ENCODE measurements at regions not wholly inside any gene's neighbourhood (a gene's known extent, or its start where the extent isn't known, plus 50 kb on each side); places are given as distances from the start of the nearest gene placed in this dataset.

DNA sequence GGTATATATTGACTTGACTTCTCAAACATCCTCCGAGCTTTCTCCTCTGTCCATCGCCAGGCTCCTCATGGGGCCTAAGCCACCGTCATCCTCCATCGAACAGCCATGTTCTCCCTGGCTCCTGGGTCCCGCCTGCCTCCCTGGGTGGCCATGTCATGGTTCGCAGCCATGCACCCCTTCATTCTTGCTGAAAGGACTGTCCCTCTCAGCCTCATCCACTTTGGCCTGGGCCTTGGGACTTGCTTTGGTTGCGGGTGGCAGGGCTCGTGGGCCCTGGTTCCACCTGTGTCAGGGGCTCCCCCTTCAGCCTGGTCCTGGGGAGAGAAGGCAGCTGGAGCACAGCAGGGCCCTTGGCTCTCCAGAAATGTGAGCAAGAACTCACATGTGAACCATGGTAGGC lies 183.8 kb downstream of the KATNAL1 start (continued):
- TF ChIP-seq, protein P1, sequence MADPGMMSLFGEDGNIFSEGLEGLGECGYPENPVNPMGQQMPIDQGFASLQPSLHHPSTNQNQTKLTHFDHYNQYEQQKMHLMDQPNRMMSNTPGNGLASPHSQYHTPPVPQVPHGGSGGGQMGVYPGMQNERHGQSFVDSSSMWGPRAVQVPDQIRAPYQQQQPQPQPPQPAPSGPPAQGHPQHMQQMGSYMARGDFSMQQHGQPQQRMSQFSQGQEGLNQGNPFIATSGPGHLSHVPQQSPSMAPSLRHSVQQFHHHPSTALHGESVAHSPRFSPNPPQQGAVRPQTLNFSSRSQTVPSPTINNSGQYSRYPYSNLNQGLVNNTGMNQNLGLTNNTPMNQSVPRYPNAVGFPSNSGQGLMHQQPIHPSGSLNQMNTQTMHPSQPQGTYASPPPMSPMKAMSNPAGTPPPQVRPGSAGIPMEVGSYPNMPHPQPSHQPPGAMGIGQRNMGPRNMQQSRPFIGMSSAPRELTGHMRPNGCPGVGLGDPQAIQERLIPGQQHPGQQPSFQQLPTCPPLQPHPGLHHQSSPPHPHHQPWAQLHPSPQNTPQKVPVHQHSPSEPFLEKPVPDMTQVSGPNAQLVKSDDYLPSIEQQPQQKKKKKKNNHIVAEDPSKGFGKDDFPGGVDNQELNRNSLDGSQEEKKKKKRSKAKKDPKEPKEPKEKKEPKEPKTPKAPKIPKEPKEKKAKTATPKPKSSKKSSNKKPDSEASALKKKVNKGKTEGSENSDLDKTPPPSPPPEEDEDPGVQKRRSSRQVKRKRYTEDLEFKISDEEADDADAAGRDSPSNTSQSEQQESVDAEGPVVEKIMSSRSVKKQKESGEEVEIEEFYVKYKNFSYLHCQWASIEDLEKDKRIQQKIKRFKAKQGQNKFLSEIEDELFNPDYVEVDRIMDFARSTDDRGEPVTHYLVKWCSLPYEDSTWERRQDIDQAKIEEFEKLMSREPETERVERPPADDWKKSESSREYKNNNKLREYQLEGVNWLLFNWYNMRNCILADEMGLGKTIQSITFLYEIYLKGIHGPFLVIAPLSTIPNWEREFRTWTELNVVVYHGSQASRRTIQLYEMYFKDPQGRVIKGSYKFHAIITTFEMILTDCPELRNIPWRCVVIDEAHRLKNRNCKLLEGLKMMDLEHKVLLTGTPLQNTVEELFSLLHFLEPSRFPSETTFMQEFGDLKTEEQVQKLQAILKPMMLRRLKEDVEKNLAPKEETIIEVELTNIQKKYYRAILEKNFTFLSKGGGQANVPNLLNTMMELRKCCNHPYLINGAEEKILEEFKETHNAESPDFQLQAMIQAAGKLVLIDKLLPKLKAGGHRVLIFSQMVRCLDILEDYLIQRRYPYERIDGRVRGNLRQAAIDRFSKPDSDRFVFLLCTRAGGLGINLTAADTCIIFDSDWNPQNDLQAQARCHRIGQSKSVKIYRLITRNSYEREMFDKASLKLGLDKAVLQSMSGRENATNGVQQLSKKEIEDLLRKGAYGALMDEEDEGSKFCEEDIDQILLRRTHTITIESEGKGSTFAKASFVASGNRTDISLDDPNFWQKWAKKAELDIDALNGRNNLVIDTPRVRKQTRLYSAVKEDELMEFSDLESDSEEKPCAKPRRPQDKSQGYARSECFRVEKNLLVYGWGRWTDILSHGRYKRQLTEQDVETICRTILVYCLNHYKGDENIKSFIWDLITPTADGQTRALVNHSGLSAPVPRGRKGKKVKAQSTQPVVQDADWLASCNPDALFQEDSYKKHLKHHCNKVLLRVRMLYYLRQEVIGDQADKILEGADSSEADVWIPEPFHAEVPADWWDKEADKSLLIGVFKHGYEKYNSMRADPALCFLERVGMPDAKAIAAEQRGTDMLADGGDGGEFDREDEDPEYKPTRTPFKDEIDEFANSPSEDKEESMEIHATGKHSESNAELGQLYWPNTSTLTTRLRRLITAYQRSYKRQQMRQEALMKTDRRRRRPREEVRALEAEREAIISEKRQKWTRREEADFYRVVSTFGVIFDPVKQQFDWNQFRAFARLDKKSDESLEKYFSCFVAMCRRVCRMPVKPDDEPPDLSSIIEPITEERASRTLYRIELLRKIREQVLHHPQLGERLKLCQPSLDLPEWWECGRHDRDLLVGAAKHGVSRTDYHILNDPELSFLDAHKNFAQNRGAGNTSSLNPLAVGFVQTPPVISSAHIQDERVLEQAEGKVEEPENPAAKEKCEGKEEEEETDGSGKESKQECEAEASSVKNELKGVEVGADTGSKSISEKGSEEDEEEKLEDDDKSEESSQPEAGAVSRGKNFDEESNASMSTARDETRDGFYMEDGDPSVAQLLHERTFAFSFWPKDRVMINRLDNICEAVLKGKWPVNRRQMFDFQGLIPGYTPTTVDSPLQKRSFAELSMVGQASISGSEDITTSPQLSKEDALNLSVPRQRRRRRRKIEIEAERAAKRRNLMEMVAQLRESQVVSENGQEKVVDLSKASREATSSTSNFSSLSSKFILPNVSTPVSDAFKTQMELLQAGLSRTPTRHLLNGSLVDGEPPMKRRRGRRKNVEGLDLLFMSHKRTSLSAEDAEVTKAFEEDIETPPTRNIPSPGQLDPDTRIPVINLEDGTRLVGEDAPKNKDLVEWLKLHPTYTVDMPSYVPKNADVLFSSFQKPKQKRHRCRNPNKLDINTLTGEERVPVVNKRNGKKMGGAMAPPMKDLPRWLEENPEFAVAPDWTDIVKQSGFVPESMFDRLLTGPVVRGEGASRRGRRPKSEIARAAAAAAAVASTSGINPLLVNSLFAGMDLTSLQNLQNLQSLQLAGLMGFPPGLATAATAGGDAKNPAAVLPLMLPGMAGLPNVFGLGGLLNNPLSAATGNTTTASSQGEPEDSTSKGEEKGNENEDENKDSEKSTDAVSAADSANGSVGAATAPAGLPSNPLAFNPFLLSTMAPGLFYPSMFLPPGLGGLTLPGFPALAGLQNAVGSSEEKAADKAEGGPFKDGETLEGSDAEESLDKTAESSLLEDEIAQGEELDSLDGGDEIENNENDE (IDR thresholded peaks at IDR 0.05; ENCODE audit: insufficient replicate concordance, low read length), result no peak
- TF ChIP-seq GTF2F1 (IDR thresholded peaks at IDR 0.05; ENCODE audit: borderline replicate concordance, low read depth, low read length) (no peak), CBX5 (IDR thresholded peaks at IDR 0.05; ENCODE audit: low read depth, low read length) (no peak), ASH2L (IDR thresholded peaks at IDR 0.05; ENCODE audit: low read length) (no peak), TCF12 (IDR thresholded peaks at IDR 0.05; ENCODE audit: low read depth, low read length) (no peak), SIRT6 (IDR thresholded peaks at IDR 0.05; ENCODE audit: low read length) (no peak), CHD1 (IDR thresholded peaks at IDR 0.05; ENCODE audit: low read depth, low read length) (no peak), POLR2AphosphoS5 (IDR thresholded peaks at IDR 0.05; ENCODE audit: low read depth, low read length) (no peak), POU5F1 (IDR thresholded peaks at IDR 0.05; ENCODE audit: low read depth, low read length) (no peak), SIX5 (IDR thresholded peaks at IDR 0.05; ENCODE audit: low read depth, low read length) (no peak)
